Endothelial cell of umbilical vein (primary cell): ENCODE measurements at regions not wholly inside any gene's neighbourhood (a gene's known extent, or its start where the extent isn't known, plus 50 kb on each side); places are given as distances from the start of the nearest gene placed in this dataset.
"Not testable (repeated sequence)": the region's sequence is repeated elsewhere in the genome, so short reads cannot be mapped to it uniquely, and the experiment has no call there.

Experiments used
- EZH2 ChIP-seq: IDR thresholded peaks from 2 replicates; pipeline ENCODE4 v1.6.1; 2012; ENCODE audit warnings: borderline replicate concordance, low read depth, mild to moderate bottlenecking, moderate library complexity, low read length, inconsistent platforms; ENCODE audit not compliant: severe bottlenecking
- MAX ChIP-seq: IDR thresholded peaks from 2 replicates; pipeline ENCODE4 v1.6.1; 2011; ENCODE audit not compliant: insufficient read depth, insufficient read length
- MYC ChIP-seq: IDR thresholded peaks from one replicate; pipeline ENCODE4 v1.6.1; 2011; ENCODE audit warnings: mild to moderate bottlenecking, low read depth, low read length
- POLR2A ChIP-seq: IDR thresholded peaks from 2 replicates; pipeline ENCODE4 v1.6.1; 2012; ENCODE audit warnings: low read depth, mild to moderate bottlenecking, control low read depth, low read length
- POLR2AphosphoS5 ChIP-seq: IDR thresholded peaks from 2 replicates; pipeline ENCODE4 v1.6.1; 2012; ENCODE audit warnings: low read depth, mild to moderate bottlenecking, control low read depth, low read length, moderate library complexity; ENCODE audit not compliant: insufficient read depth
- TF ChIP-seq, protein P1 (sequence below), 2 donors: IDR thresholded peaks; 1 replicate in 1 of 2; 2 replicates in 1 of 2; pipeline ENCODE4 v1.5.1; 2011; ENCODE audit warnings: low read length in 2 of 2, mild to moderate bottlenecking in 2 of 2, moderate library complexity in 2 of 2, control low read depth in 1 of 2, inconsistent platforms in 1 of 2, low read depth in 1 of 2; ENCODE audit not compliant: insufficient read depth in 1 of 2; ENCODE audit errors: extremely low read depth in 1 of 2

GRCh38 chr9:65408806-65409205 is 123.8 kb upstream of the FOXD4L5 start:
- TF ChIP-seq EZH2, MAX, POLR2A, POLR2AphosphoS5, MYC: not testable (repeated sequence)
- TF ChIP-seq, protein P1, sequence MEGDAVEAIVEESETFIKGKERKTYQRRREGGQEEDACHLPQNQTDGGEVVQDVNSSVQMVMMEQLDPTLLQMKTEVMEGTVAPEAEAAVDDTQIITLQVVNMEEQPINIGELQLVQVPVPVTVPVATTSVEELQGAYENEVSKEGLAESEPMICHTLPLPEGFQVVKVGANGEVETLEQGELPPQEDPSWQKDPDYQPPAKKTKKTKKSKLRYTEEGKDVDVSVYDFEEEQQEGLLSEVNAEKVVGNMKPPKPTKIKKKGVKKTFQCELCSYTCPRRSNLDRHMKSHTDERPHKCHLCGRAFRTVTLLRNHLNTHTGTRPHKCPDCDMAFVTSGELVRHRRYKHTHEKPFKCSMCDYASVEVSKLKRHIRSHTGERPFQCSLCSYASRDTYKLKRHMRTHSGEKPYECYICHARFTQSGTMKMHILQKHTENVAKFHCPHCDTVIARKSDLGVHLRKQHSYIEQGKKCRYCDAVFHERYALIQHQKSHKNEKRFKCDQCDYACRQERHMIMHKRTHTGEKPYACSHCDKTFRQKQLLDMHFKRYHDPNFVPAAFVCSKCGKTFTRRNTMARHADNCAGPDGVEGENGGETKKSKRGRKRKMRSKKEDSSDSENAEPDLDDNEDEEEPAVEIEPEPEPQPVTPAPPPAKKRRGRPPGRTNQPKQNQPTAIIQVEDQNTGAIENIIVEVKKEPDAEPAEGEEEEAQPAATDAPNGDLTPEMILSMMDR (IDR thresholded peaks at IDR 0.05; ENCODE audit: extremely low read depth in 1 of 2, insufficient read depth in 1 of 2, low read depth in 1 of 2, low read length in 2 of 2), result not testable (repeated sequence)
